Erythroblast (primary cell): ENCODE measurements at regions not wholly inside any gene's neighbourhood (a gene's known extent, or its start where the extent isn't known, plus 50 kb on each side); places are given as distances from the start of the nearest gene placed in this dataset.
A peak's percentile ranks its signal among the peaks of the same experiment; 100 is the strongest.
"Not testable (repeated sequence)": the region's sequence is repeated elsewhere in the genome, so short reads cannot be mapped to it uniquely, and the experiment has no call there.

Experiments
- DNase-seq, 2 experiments: peaks; one replicate each; lab custom pipeline; 2025; lab: John Stamatoyannopoulos, UW
- GATA1 ChIP-seq: IDR thresholded peaks from 2 replicates; pipeline ENCODE4 v1.6.1; 2011; ENCODE audit warnings: low read depth, mild to moderate bottlenecking, control low read depth, low read length, moderate library complexity
- POLR2A ChIP-seq: IDR thresholded peaks from 2 replicates; pipeline ENCODE4 v1.6.1; 2011; ENCODE audit warnings: mild to moderate bottlenecking, low read length

- no peak for TF ChIP-seq GATA1
- TF ChIP-seq POLR2A: no peak
- no peak for DNase-seq
Observed at GRCh38 chr12:25394025-25394424, 143.3 kb upstream of the KRAS start.

GRCh38 chr12:25391346-25391745 is 140.6 kb upstream of the KRAS start:
- not testable (repeated sequence) for DNase-seq

- TF ChIP-seq POLR2A: no peak
- TF ChIP-seq GATA1: no peak
- DNase-seq: peak; percentile 4 to 24
Observed at GRCh38 chr12:25388183-25388582, 137.5 kb upstream of the KRAS start.

- TF ChIP-seq GATA1 (no peak), POLR2A (no peak)
- DNase-seq: no peak
Observed at GRCh38 chr12:25387732-25388050, 137.0 kb upstream of the KRAS start.

GRCh38 chr12:25386831-25387731 is 136.4 kb upstream of the KRAS start:
- TF ChIP-seq POLR2A: no peak
- no peak for TF ChIP-seq GATA1
- DNase-seq: peak; percentile 86 to 93

- TF ChIP-seq POLR2A: no peak
- TF ChIP-seq GATA1: no peak
Observed at GRCh38 chr12:25384893-25385248, 134.1 kb upstream of the KRAS start.

GRCh38 chr12:25384038-25384892 is 133.5 kb upstream of the KRAS start:
- peak; percentile 29 to 57 for DNase-seq
- no peak for TF ChIP-seq GATA1
- no peak for TF ChIP-seq POLR2A

More at GRCh38 chr12:25384893-25385248, 134.1 kb upstream of the KRAS start:
- no peak for DNase-seq

GRCh38 chr12:25382311-25383106 is 131.8 kb upstream of the KRAS start:
- TF ChIP-seq GATA1 (no peak), POLR2A (no peak)
- peak; percentile 56 to 64 for DNase-seq

- TF ChIP-seq POLR2A (no peak), GATA1 (no peak)
- no peak for DNase-seq
Observed at GRCh38 chr12:25377469-25378177, 126.9 kb upstream of the KRAS start.

GRCh38 chr12:25376985-25377384 is 126.3 kb upstream of the KRAS start:
- DNase-seq: no peak
- TF ChIP-seq POLR2A: no peak
- no peak for TF ChIP-seq GATA1

- no peak for DNase-seq
- TF ChIP-seq GATA1 (no peak), POLR2A (no peak)
Observed at GRCh38 chr12:25376407-25376806, 125.7 kb upstream of the KRAS start.

GRCh38 chr12:25372969-25373817 is 122.5 kb upstream of the KRAS start:
- TF ChIP-seq GATA1 (no peak), POLR2A (no peak)
- no peak for DNase-seq

GRCh38 chr12:25372002-25372401 is 121.3 kb upstream of the KRAS start:
- TF ChIP-seq POLR2A: no peak
- TF ChIP-seq GATA1: no peak
- DNase-seq: no peak
